GM06990 (cell line): ENCODE measurements at regions not wholly inside any gene's neighbourhood (a gene's known extent, or its start where the extent isn't known, plus 50 kb on each side); places are given as distances from the start of the nearest gene placed in this dataset.

Source experiments
- DNase-seq: peaks from one replicate; pipeline ENCODE4 v3.0.0-alpha.2; 2011; ENCODE audit not compliant: insufficient read length; ENCODE audit errors: extremely low read depth
- H3K27me3 ChIP-seq: replicated peaks from 2 replicates; pipeline ENCODE4 v1.6.0; 2011; ENCODE audit warnings: low read length; ENCODE audit not compliant: control insufficient read depth, insufficient read depth
- H3K36me3 ChIP-seq: 2 replicates; pipeline ENCODE4 v1.5.1; 2011; ENCODE audit warnings: low read length; ENCODE audit not compliant: control insufficient read depth, insufficient read depth
- H3K4me3 ChIP-seq: replicated peaks from 2 replicates; pipeline ENCODE4 v1.5.1; 2011; ENCODE audit warnings: low read depth, mild to moderate bottlenecking, control low read depth, low read length
- CTCF ChIP-seq: IDR thresholded peaks from 2 replicates; pipeline ENCODE4 v1.5.1; 2011; ENCODE audit warnings: low read length, control low read depth, mild to moderate bottlenecking, inconsistent platforms; ENCODE audit not compliant: insufficient read depth, poor library complexity, severe bottlenecking

DNA sequence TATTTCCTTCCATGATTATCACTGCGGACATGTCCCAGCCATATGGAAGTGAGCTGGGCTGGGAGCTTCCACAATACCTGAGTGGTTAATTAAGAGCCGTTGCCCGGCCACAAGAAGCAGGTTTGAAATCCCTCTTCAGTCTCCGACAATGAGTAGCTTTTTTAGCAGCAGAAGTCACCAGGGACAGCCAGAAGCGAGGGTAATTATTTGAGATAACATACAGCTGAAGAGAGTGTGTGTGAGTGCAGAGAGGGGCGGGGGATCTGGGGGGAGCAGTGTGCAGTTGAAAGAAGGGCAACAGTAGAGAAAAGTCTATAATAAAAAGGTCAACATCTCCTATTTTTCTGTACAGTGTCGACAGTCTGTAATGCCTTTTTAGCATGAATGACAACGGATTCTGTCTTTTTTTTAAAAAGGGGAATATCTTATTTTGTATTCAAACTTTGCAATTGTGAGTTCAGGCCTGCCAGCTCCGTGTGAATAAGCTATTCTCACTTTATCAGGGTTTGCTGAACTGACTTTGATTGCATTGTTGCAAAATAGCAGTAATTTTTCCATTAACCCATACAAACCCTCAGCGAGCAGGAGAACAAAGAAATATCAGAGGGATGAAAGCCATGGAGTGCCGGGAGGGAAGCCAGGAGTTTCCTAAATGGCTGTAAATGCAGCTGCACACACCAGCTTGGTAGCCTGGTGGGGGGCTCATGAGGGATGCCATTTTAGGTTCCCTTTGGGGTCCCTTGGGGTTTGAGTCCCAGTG is 220.3 kb upstream of the IRX3 start:
- no peaks in the 10 kb centered on the region for H3K36me3 ChIP-seq
- DNase-seq = no peak
- H3K27me3 ChIP-seq = no peaks in the 10 kb centered on the region

GRCh38 chr16:54506214-54506580 is 219.6 kb upstream of the IRX3 start:
- TF ChIP-seq CTCF = no peak
- Histone ChIP-seq H3K36me3 (no peaks in the 10 kb centered on the region), H3K27me3 (no peaks in the 10 kb centered on the region), H3K4me3 (no peak overlapping the region)
- DNase-seq = no peak

More for the DNA sequence above, 220.3 kb upstream of the IRX3 start:
- H3K4me3 ChIP-seq = no peak overlapping the region
- no peak for TF ChIP-seq CTCF

DNA sequence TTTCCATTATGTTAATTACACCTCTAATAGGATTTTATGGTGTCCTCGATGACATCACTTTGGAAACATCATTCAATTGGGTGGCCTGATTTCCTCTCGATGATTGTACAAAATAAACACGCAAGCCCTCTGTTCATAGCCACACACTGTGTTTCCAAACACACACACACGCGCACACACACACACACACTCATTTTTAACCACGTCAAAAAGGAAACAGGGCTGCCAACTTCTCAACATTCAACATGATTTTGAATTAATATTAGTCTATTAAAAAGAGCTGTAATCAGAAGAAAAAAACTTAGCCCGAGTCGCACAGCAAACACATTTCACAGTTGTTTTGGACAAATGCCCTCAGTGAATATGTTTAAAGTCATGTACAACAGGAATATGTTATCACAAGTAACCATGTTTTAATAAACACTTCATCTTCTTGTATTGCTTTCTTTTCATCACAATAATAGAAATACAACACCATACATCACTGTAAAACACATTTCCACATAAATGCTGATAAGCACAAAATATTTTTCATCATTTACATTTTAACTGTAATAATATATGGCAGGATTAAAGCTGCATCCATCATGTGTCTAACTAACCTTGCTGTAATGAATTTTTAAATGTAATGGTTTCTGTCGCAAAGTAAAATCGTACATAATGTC is 219.1 kb upstream of the IRX3 start:
- no peak for DNase-seq
- TF ChIP-seq CTCF = no peak
- no peaks in the 10 kb centered on the region for H3K27me3 ChIP-seq
- no peak overlapping the region for H3K4me3 ChIP-seq
- no peaks in the 10 kb centered on the region for H3K36me3 ChIP-seq

DNA sequence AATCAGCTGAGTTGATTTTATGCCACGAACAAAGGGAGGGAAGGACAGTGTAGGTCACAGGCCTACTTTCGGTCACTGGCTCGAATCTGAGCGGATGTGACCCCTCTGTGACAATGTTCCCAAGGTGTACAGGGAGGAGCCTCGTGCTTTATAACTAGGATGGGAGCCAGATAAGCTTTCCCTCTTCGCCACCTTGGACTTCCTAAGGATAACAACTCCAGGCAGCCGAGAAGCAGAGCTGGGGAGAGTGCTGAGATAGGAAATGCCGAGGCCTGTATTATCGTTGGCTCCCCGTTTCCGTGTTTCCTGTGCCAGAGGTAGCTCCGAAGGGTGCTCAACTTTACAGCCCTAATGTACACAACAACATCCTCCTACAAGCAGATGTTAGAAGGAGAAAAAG is 217.8 kb upstream of the IRX3 start:
- Histone ChIP-seq H3K4me3 (no peak overlapping the region), H3K27me3 (no peaks in the 10 kb centered on the region), H3K36me3 (no peaks in the 10 kb centered on the region)
- TF ChIP-seq CTCF = no peak
- DNase-seq = no peak

DNA sequence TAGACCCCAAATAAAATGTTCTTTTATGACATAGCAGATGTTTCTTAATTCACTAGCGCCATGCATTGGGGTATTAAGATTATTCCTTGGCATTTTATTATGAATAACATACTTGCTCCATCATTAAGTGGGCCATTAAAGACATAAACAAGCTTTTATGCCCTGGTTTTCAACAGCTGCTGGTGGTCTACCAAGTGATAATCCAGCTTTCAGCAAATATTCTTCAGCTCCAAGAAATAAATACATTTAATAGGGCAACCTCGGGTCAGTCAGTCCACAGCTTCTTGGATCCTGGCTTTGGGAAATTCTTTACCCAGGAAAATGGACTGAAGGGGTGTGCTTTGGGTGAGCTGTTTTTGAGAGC is 217.3 kb upstream of the IRX3 start:
- H3K27me3 ChIP-seq = no peaks in the 10 kb centered on the region
- no peak overlapping the region for H3K4me3 ChIP-seq
- no peaks in the 10 kb centered on the region for H3K36me3 ChIP-seq
- no peak for DNase-seq
- TF ChIP-seq CTCF = no peak
